K562 (cell line): ENCODE measurements at regions not wholly inside any gene's neighbourhood (a gene's known extent, or its start where the extent isn't known, plus 50 kb on each side); places are given as distances from the start of the nearest gene placed in this dataset.

Experiments
- ASH1L ChIP-seq: fragments of 450-650 bp; IDR thresholded peaks from 2 replicates; pipeline ENCODE4 v1.6.1; 2018; ENCODE audit warnings: borderline replicate concordance, mild to moderate bottlenecking, low read depth; ENCODE audit not compliant: partially characterized antibody
- BCLAF1 ChIP-seq, 2 experiments: fragments of 450-650 bp in 1 of 2; IDR thresholded peaks; 2 replicates each; pipeline ENCODE4 v1.6.1; 2011 to 2017; ENCODE audit warnings: low read depth in 2 of 2, antibody characterized with exemption in 1 of 2, borderline replicate concordance in 1 of 2, low read length in 1 of 2, mild to moderate bottlenecking in 1 of 2, mixed read lengths in 1 of 2; ENCODE audit not compliant: control insufficient read depth in 1 of 2
- BRD4 ChIP-seq: fragments of 200-600 bp; sonication (generic); IDR thresholded peaks from 2 replicates; pipeline ENCODE4 v1.6.1; 2017; ENCODE audit warnings: inconsistent platforms
- CBFA2T3 ChIP-seq: fragments of 450-650 bp; IDR thresholded peaks from 2 replicates; pipeline ENCODE4 v1.6.1; 2017
- CHD1 ChIP-seq: fragments of 200-600 bp; sonication (generic); IDR thresholded peaks from one replicate; pipeline ENCODE4 v1.6.1; 2012; ENCODE audit warnings: mild to moderate bottlenecking, moderate library complexity, low read length, inconsistent platforms
- CHD2 ChIP-seq: IDR thresholded peaks from 2 replicates; pipeline ENCODE4 v1.6.1; 2011; ENCODE audit warnings: low read depth, low read length
- CTCF ChIP-seq, 3 experiments: IDR thresholded peaks in 2 of 3; conservative IDR thresholded peaks in 1 of 3; 2 replicates each; pipeline ENCODE4 v1.5.1; 2011 to 2012; ENCODE audit warnings: low read length in 3 of 3, mild to moderate bottlenecking in 3 of 3, control low read depth in 2 of 3, improper control_type of control experiment in 1 of 3, inconsistent platforms in 1 of 3, low read depth in 1 of 3, mixed read lengths in 1 of 3, moderate library complexity in 1 of 3; ENCODE audit not compliant: insufficient read depth in 2 of 3
- DNMT1 ChIP-seq: fragments of 450-650 bp; IDR thresholded peaks from 2 replicates; pipeline ENCODE4 v1.6.1; 2016; ENCODE audit warnings: antibody characterized with exemption, mild to moderate bottlenecking
- MTF1 ChIP-seq: fragments of 250-450 bp; sonication (Bioruptor Pico); IDR thresholded peaks from 2 replicates; pipeline ENCODE4 v1.9.0; 2021; ENCODE audit warnings: moderate library complexity, mild to moderate bottlenecking, inconsistent platforms, borderline replicate concordance
- MYNN ChIP-seq, 2 experiments: sonication (generic); formaldehyde crosslinking in 1 of 2; IDR thresholded peaks; 2 replicates each; pipeline versions ENCODE4 v1.5.0 to v1.6.1; 2016 to 2020; ENCODE audit warnings: antibody characterized with exemption in 1 of 2, missing genetic modification reagents in 1 of 2
- NR2C2 ChIP-seq, 2 experiments: fragments of 200-800 bp in 1 of 2; sonication (Bioruptor generic) in 1 of 2; sonication (generic) in 1 of 2; formaldehyde crosslinking in 1 of 2; IDR thresholded peaks; 2 replicates each; pipeline versions ENCODE4 v1.6.1 to v1.8.0; 2016 to 2022; ENCODE audit warnings: mild to moderate bottlenecking in 1 of 2, missing compliant biosample characterization in 1 of 2, missing genetic modification characterization in 1 of 2, missing genetic modification reagents in 1 of 2
- SFPQ ChIP-seq: fragments of 200-400 bp; formaldehyde crosslinking; IDR thresholded peaks from 2 replicates; pipeline ENCODE4 v1.6.1; 2017; ENCODE audit warnings: mild to moderate bottlenecking, low read depth, low read length, moderate library complexity
- TEAD4 ChIP-seq, 2 experiments: sonication (generic) in 1 of 2; formaldehyde crosslinking in 1 of 2; IDR thresholded peaks; 2 replicates each; pipeline versions ENCODE4 v1.6.1 to v1.8.0; 2012 to 2022; ENCODE audit warnings: borderline replicate concordance in 1 of 2, inconsistent platforms in 1 of 2, low read length in 1 of 2, mild to moderate bottlenecking in 1 of 2, missing genetic modification reagents in 1 of 2
- ZFP91 ChIP-seq: sonication (generic); formaldehyde crosslinking; IDR thresholded peaks from 2 replicates; pipeline ENCODE4 v1.8.0; 2022; ENCODE audit warnings: mild to moderate bottlenecking, missing genetic modification reagents
- ZNF232 ChIP-seq: sonication (generic); formaldehyde crosslinking; IDR thresholded peaks from 2 replicates; pipeline ENCODE4 v1.8.0; 2022; ENCODE audit warnings: mild to moderate bottlenecking, missing genetic modification reagents
- ZNF644 ChIP-seq: fragments of 200-800 bp; sonication (Bioruptor generic); IDR thresholded peaks from 2 replicates; pipeline ENCODE4 v1.6.1; 2016; ENCODE audit warnings: low read depth, missing genetic modification characterization, missing compliant biosample characterization

- TF ChIP-seq CBFA2T3 (0 out of 2 replicates have a peak, but pooled peaks have one; percentile 3), MYNN (IDR thresholded peaks at IDR 0.05) (peak; percentile 53; the same call in 1 of the 2 replicates), MYNN (CRISPR knock-in tag; IDR thresholded peaks at IDR 0.05) (no peak), BCLAF1 (IDR thresholded peaks at IDR 0.05; ENCODE audit: borderline replicate concordance in 1 of 2, control insufficient read depth in 1 of 2, low read depth in 2 of 2, low read length in 1 of 2) (no peak), TEAD4 (IDR thresholded peaks at IDR 0.05; ENCODE audit: low read length) (no peak), TEAD4 (CRISPR knock-in tag; IDR thresholded peaks at IDR 0.05; ENCODE audit: borderline replicate concordance) (no peak), DNMT1 (no peak), NR2C2 (CRISPR knock-in tag; IDR thresholded peaks at IDR 0.05) (no peak; the same call in 1 of the 2 replicates), NR2C2 (tag; IDR thresholded peaks at IDR 0.05) (no peak), MTF1 (CRISPR knock-in tag) (no peak), SFPQ (no peak), CHD1 (no peak), ASH1L (no peak), CTCF (IDR thresholded peaks at IDR 0.05 in 2 of 3, conservative IDR thresholded peaks at IDR 0.05 in 1 of 3; ENCODE audit: insufficient read depth in 2 of 3, low read depth in 1 of 3, low read length in 3 of 3) (no peak), ZFP91 (no peak), ZNF232 (CRISPR knock-in tag) (0 out of 2 replicates have a peak, but pooled peaks have one; percentile 87), BRD4 (no peak), CHD2 (no peak), ZNF644 (0 out of 2 replicates have a peak, but pooled peaks have one; percentile 37)
Measured at GRCh38 chr16:89037261-89038152, 56.1 kb upstream of the ACSF3 start (continued).
